Amygdala (tissue), 56 donors: ENCODE measurements at regions not wholly inside any gene's neighbourhood (a gene's known extent, or its start where the extent isn't known, plus 50 kb on each side); places are given as distances from the start of the nearest gene placed in this dataset.

Source experiments
- DNase-seq, 56 donors: peaks; one replicate each; lab custom pipeline; 2025; lab: John Stamatoyannopoulos, UW

GRCh38 chr16:73553941-73554660 is 506.2 kb upstream of the ZFHX3 start:
- no peak for DNase-seq

- no peak for DNase-seq
These were observed 502.2 kb upstream of the ZFHX3 start for GRCh38 chr16:73549984-73550631.

GRCh38 chr16:73547552-73548403 is 499.9 kb upstream of the ZFHX3 start:
- DNase-seq: no peak

- DNase-seq: no peak
These were observed 498.5 kb upstream of the ZFHX3 start for GRCh38 chr16:73546341-73546845.

- DNase-seq: no peak
These were observed 497.8 kb upstream of the ZFHX3 start for GRCh38 chr16:73545755-73546154.

GRCh38 chr16:73545290-73545689 is 497.4 kb upstream of the ZFHX3 start:
- peak in 1 of 56 donors; percentile 2 for DNase-seq

GRCh38 chr16:73544826-73545225 is 496.9 kb upstream of the ZFHX3 start:
- DNase-seq: no peak

- DNase-seq: no peak
These were observed 496.2 kb upstream of the ZFHX3 start for GRCh38 chr16:73543970-73544599.

GRCh38 chr16:73543331-73543969 is 495.5 kb upstream of the ZFHX3 start:
- DNase-seq: no peak

- no peak for DNase-seq
These were observed 495.0 kb upstream of the ZFHX3 start for GRCh38 chr16:73542885-73543284.

- DNase-seq: no peak
These were observed 490.0 kb upstream of the ZFHX3 start for GRCh38 chr16:73537921-73538320.

- DNase-seq: no peak
These were observed 489.0 kb upstream of the ZFHX3 start for GRCh38 chr16:73536931-73537330.

- peak in 1 of 56 donors; percentile 2 for DNase-seq
These were observed 483.1 kb upstream of the ZFHX3 start for GRCh38 chr16:73531021-73531420.

GRCh38 chr16:73530529-73530928 is 482.6 kb upstream of the ZFHX3 start:
- no peak for DNase-seq

GRCh38 chr16:73529303-73530012 is 481.5 kb upstream of the ZFHX3 start:
- no peak for DNase-seq

- DNase-seq: no peak
These were observed 479.3 kb upstream of the ZFHX3 start for GRCh38 chr16:73527187-73527586.

GRCh38 chr16:73526011-73526804 is 478.3 kb upstream of the ZFHX3 start:
- DNase-seq: no peak

- no peak for DNase-seq
These were observed 475.3 kb upstream of the ZFHX3 start for GRCh38 chr16:73523209-73523608.

GRCh38 chr16:73521499-73521898 is 473.6 kb upstream of the ZFHX3 start:
- no peak for DNase-seq
